ELF-1 (cell line): ENCODE measurements at regions not wholly inside any gene's neighbourhood (a gene's known extent, or its start where the extent isn't known, plus 50 kb on each side); places are given as distances from the start of the nearest gene placed in this dataset.

Source experiments
- DNase-seq: peaks from one replicate; pipeline ENCODE4 v3.0.0-alpha.2; 2016; ENCODE audit warnings: low read depth, low spot score

- DNase-seq, result no peak
Measured at GRCh38 chr2:106041150-106041549, 153.0 kb downstream of the UXS1 start.

GRCh38 chr2:106039634-106040315 is 154.3 kb downstream of the UXS1 start:
- no peak for DNase-seq

- DNase-seq, result no peak
Measured at GRCh38 chr2:106038601-106039375, 155.3 kb downstream of the UXS1 start.

GRCh38 chr2:106037932-106038331 is 156.2 kb downstream of the UXS1 start:
- no peak for DNase-seq

- no peak for DNase-seq
Measured at GRCh38 chr2:106037262-106037661, 156.8 kb downstream of the UXS1 start.

- DNase-seq, result no peak
Measured at GRCh38 chr2:106034325-106034724, 159.8 kb downstream of the UXS1 start.

GRCh38 chr2:106032676-106033075 is 161.4 kb downstream of the UXS1 start:
- DNase-seq, result no peak

GRCh38 chr2:106030287-106031268 is 163.5 kb downstream of the UXS1 start:
- peak; percentile 71 for DNase-seq

GRCh38 chr2:106028192-106028591 is 165.9 kb downstream of the UXS1 start:
- DNase-seq, result no peak

- DNase-seq, result peak; percentile 18
Measured at GRCh38 chr2:106026271-106027190, 167.6 kb downstream of the UXS1 start.

GRCh38 chr2:106025796-106026195 is 168.3 kb downstream of the UXS1 start:
- no peak for DNase-seq

- DNase-seq, result no peak
Measured at GRCh38 chr2:106021662-106022028, 172.5 kb downstream of the UXS1 start.

- no peak for DNase-seq
Measured at GRCh38 chr2:106020821-106021661, 173.1 kb downstream of the UXS1 start.

GRCh38 chr2:106020032-106020431 is 174.1 kb downstream of the UXS1 start:
- no peak for DNase-seq

- no peak for DNase-seq
Measured at GRCh38 chr2:106018141-106018540, 176.0 kb downstream of the UXS1 start.

GRCh38 chr2:106012591-106013347 is 181.3 kb downstream of the UXS1 start:
- no peak for DNase-seq

- DNase-seq, result no peak
Measured at GRCh38 chr2:106012001-106012590, 182.0 kb downstream of the UXS1 start.

GRCh38 chr2:106011380-106011779 is 182.7 kb downstream of the UXS1 start:
- no peak for DNase-seq

- DNase-seq, result no peak
Measured at GRCh38 chr2:106010818-106011355, 183.2 kb downstream of the UXS1 start.
